ENCODE measurements at regions not wholly inside any gene's neighbourhood (a gene's known extent, or its start where the extent isn't known, plus 50 kb on each side); places are given as distances from the start of the nearest gene placed in this dataset.

- TF ChIP-seq CTCF (IDR thresholded peaks at IDR 0.05) (no peak), POLR2A (IDR thresholded peaks at IDR 0.05) (no peak), EP300 (IDR thresholded peaks at IDR 0.05) (no peak)
Observed at GRCh38 chr18:51448949-51449348, 251.5 kb upstream of the MEX3C start.

Data from ovary (tissue), 3 donors.